SK-N-SH (cell line): ENCODE measurements at regions not wholly inside any gene's neighbourhood (a gene's known extent, or its start where the extent isn't known, plus 50 kb on each side); places are given as distances from the start of the nearest gene placed in this dataset.

ENCODE experiments used
- CTCF ChIA-PET: fragments of 300-600, 350-600 bp; formaldehyde crosslinking; extraction: SDS; loops from one replicate; lab custom pipeline; 2021; lab: Yijun Ruan, JAX
- POLR2A ChIA-PET: fragments of 350-600 bp; sonication (Branson Sonifier 250); formaldehyde crosslinking; extraction: SDS; loops from one replicate; lab custom pipeline; 2020; ENCODE audit warnings: antibody characterized with exemption, inconsistent platforms; lab: Yijun Ruan, JAX
- DNase-seq: peaks from one replicate; pipeline ENCODE4 v3.0.0; 2012
- H2AFZ ChIP-seq: fragments of 200-600 bp; sonication (generic); 2 replicates; pipeline ENCODE4 v1.8.1; 2016; ENCODE audit warnings: antibody characterized with exemption, mild to moderate bottlenecking, low read depth
- H3F3A ChIP-seq: fragments of 200-600 bp; sonication (generic); replicated peaks from 2 replicates; pipeline ENCODE3; 2016; ENCODE audit warnings: antibody characterized with exemption, mild to moderate bottlenecking; ENCODE audit not compliant: insufficient read depth
- H3K27ac ChIP-seq, 2 experiments: fragments of 200-500 bp in 1 of 2; fragments of 200-600 bp in 1 of 2; sonication (Bioruptor generic) in 1 of 2; sonication (generic), shearing (Covaris generic) in 1 of 2; 2 replicates each; pipeline versions ENCODE4 v1.5.1 to v1.6.1; 2014 to 2016; ENCODE audit warnings: low read depth in 2 of 2, inconsistent platforms in 1 of 2, low read length in 1 of 2, mild to moderate bottlenecking in 1 of 2, mixed read lengths in 1 of 2
- H3K27me3 ChIP-seq: fragments of 200-600 bp; sonication (generic), shearing (Covaris generic); 2 replicates; pipeline ENCODE4 v1.6.1; 2016; ENCODE audit warnings: mixed run types; ENCODE audit not compliant: insufficient read depth
- H3K36me3 ChIP-seq, 2 experiments: fragments of 200-500 bp in 1 of 2; fragments of 200-600 bp in 1 of 2; sonication (Bioruptor generic) in 1 of 2; sonication (generic) in 1 of 2; replicated peaks in 1 of 2; 2 replicates each; pipeline versions ENCODE3 to v1.5.1; 2014 to 2016; ENCODE audit warnings: low read length in 1 of 2, mild to moderate bottlenecking in 1 of 2; ENCODE audit not compliant: insufficient read depth in 2 of 2, control insufficient read depth in 1 of 2
- H3K4me1 ChIP-seq, 2 experiments: fragments of 200-500 bp in 1 of 2; fragments of 200-600 bp in 1 of 2; sonication (Bioruptor generic) in 1 of 2; sonication (generic), shearing (Covaris generic) in 1 of 2; 2 replicates each; pipeline versions ENCODE4 v1.5.1 to v1.6.1; 2014 to 2016; ENCODE audit warnings: low read depth in 1 of 2, low read length in 1 of 2, mixed run types in 1 of 2; ENCODE audit not compliant: insufficient read depth in 2 of 2, control insufficient read depth in 1 of 2
- H3K4me2 ChIP-seq: fragments of 200-600 bp; sonication (generic), shearing (Covaris generic); 2 replicates; pipeline ENCODE4 v1.6.1; 2017; ENCODE audit warnings: mixed run types
- H3K4me3 ChIP-seq, 2 experiments: fragments of 200-500 bp in 1 of 2; fragments of 200-600 bp in 1 of 2; sonication (Bioruptor generic) in 1 of 2; sonication (generic), shearing (Covaris generic) in 1 of 2; 2 replicates each; pipeline versions ENCODE4 v1.5.1 to v1.8.1; 2014 to 2016; ENCODE audit warnings: low read depth in 2 of 2, inconsistent platforms in 1 of 2, low read length in 1 of 2, mild to moderate bottlenecking in 1 of 2, mixed read lengths in 1 of 2, moderate library complexity in 1 of 2
- H3K79me2 ChIP-seq: fragments of 200-600 bp; sonication (generic); 2 replicates; pipeline ENCODE4 v1.8.1; 2017; ENCODE audit warnings: mild to moderate bottlenecking; ENCODE audit not compliant: insufficient read depth
- H3K9ac ChIP-seq: fragments of 200-600 bp; sonication (generic); 2 replicates; pipeline ENCODE4 v1.6.1; 2017; ENCODE audit warnings: mixed run types
- H3K9me2 ChIP-seq: fragments of 200-600 bp; sonication (generic); 2 replicates; pipeline ENCODE4 v1.6.1; 2017; ENCODE audit warnings: mixed run types
- H3K9me3 ChIP-seq: fragments of 200-600 bp; sonication (generic); 2 replicates; pipeline ENCODE4 v1.6.1; 2017; ENCODE audit warnings: mixed run types, mild to moderate bottlenecking, moderate library complexity
- H4K20me1 ChIP-seq: fragments of 200-600 bp; sonication (generic); 2 replicates; pipeline ENCODE4 v1.6.1; 2017; ENCODE audit warnings: mild to moderate bottlenecking, mixed run types; ENCODE audit not compliant: insufficient read depth
- CTCF ChIP-seq: fragments of 200-600 bp; sonication (generic); IDR thresholded peaks from 2 replicates; pipeline ENCODE4 v1.6.1; 2017; ENCODE audit warnings: antibody characterized with exemption, mild to moderate bottlenecking, moderate library complexity
- ELF1 ChIP-seq: IDR thresholded peaks from 2 replicates; pipeline ENCODE4 v1.4.0; 2012
- EP300 ChIP-seq, 2 experiments: IDR thresholded peaks; 2 replicates each; pipeline versions ENCODE4 v1.4.0 to v1.6.1; 2012; ENCODE audit warnings: borderline replicate concordance in 1 of 2, low read depth in 1 of 2, low read length in 1 of 2
- FOXJ3 ChIP-seq: sonication (generic); formaldehyde crosslinking; IDR thresholded peaks from 2 replicates; pipeline ENCODE4 v1.5.1; 2020; ENCODE audit warnings: mild to moderate bottlenecking, missing genetic modification reagents
- GABPA ChIP-seq: IDR thresholded peaks from 2 replicates; pipeline ENCODE4 v1.4.0; 2012; ENCODE audit warnings: low read depth, mild to moderate bottlenecking
- JUND ChIP-seq: IDR thresholded peaks from 2 replicates; pipeline ENCODE4 v1.4.0; 2012
- MXI1 ChIP-seq: IDR thresholded peaks from 2 replicates; pipeline ENCODE4 v1.6.1; 2012; ENCODE audit warnings: mild to moderate bottlenecking, low read depth, low read length, improper control_type of control experiment
- NRF1 ChIP-seq: IDR thresholded peaks from 2 replicates; pipeline ENCODE4 v1.6.1; 2012; ENCODE audit warnings: low read depth, mild to moderate bottlenecking, low read length
- PBX3 ChIP-seq: IDR thresholded peaks from 2 replicates; pipeline ENCODE4; 2012
- POLR2AphosphoS5 ChIP-seq: IDR thresholded peaks from 2 replicates; pipeline ENCODE4 v1.6.1; 2012; ENCODE audit warnings: low read depth, low read length
- RFX5 ChIP-seq: IDR thresholded peaks from 2 replicates; pipeline ENCODE4 v1.6.1; 2012; ENCODE audit warnings: mild to moderate bottlenecking, improper control_type of control experiment, low read length
- SIN3A ChIP-seq: IDR thresholded peaks from 2 replicates; pipeline ENCODE4 v1.6.1; 2012; ENCODE audit warnings: low read depth, mild to moderate bottlenecking, low read length, moderate library complexity, borderline replicate concordance
- TAF1 ChIP-seq: IDR thresholded peaks from 2 replicates; pipeline ENCODE4 v1.6.1; 2012; ENCODE audit warnings: low read depth, mild to moderate bottlenecking, low read length, moderate library complexity, borderline replicate concordance
- YY1 ChIP-seq: IDR thresholded peaks from 2 replicates; pipeline ENCODE4 v1.4.0; 2012; ENCODE audit warnings: low read depth, mild to moderate bottlenecking
- WGBS: methylation state at CpG from one replicate; pipeline ENCODE4 v1.1.6; 2017; ENCODE audit warnings: low lambda C conversion rate; 5-methylcytosine and 5-hydroxymethylcytosine counted together
- TF ChIP-seq, protein P1 (sequence below): IDR thresholded peaks from 2 replicates; pipeline ENCODE4 v1.4.0; 2012; ENCODE audit warnings: low read depth, borderline replicate concordance
- TF ChIP-seq, protein P2 (sequence below): fragments of 150-350 bp; IDR thresholded peaks from 2 replicates; pipeline ENCODE4 v1.6.1; 2017; ENCODE audit warnings: antibody characterized with exemption, low read length, low read depth, borderline replicate concordance

DNA sequence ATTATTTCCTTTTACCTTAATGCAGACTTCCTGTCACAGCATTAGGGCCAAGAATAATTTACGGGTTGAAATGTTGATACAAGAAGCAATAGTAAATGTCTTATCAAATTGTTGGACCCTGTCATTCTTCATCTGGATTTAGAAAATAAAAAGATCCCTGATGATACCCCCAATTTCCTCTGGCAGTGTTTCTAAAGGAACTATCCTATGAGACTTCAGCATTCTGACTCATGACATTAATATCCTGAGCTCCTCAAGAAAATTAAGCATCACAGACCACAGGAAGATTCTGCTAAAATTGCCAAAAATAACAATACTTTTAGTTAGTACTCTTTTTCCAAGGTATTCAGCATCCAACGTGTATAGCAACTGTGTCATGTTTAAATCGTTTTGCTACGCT lies 490.5 kb upstream of the ANKRD30A start (continued):
- no peak for TF ChIP-seq YY1
- TF ChIP-seq EP300 (IDR thresholded peaks at IDR 0.05; ENCODE audit: borderline replicate concordance in 1 of 2, low read depth in 1 of 2, low read length in 1 of 2) = peak in 1 of 2 experiments; percentile 75; a peak in 2 of 4 replicates
- TF ChIP-seq FOXJ3 (CRISPR knock-in tag) = no peak
- no peak for TF ChIP-seq RFX5
- no peak for TF ChIP-seq SIN3A
- peak; percentile 85 for TF ChIP-seq PBX3
- no peak for TF ChIP-seq GABPA
- TF ChIP-seq NRF1 = no peak

DNA sequence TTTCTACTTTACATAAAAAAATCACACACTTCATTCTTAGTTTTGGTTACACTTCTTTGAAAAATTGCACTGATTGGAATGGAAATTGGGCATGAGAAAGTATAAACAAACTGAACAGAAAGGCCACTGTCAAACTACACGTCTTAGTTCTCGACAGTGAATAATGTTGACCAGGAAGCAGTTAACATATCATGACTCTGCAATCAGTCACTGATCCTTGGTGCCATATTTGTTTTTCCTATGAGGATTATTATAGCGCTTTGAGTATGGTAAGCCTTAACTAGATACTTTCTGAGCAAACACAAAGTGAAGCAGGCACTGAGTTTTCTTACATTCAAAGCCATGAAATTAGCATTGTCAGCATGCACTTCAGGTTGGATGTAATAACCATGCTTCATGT lies 495.1 kb upstream of the ANKRD30A start:
- POLR2A ChIA-PET = no interaction called here
- peaks cover 10% of the 10 kb centered on the region for H3F3A ChIP-seq

GRCh38 chr10:36629476-36629875 lies 495.9 kb upstream of the ANKRD30A start:
- Histone ChIP-seq H3K27ac (no peak overlapping the region), H3K9me3 (no peaks in the 10 kb centered on the region; the same call in 1 of the 2 replicates), H2AFZ (no peak overlapping the region), H3K4me2 (no peak overlapping the region), H3K4me1 (peaks cover 0 to 8% of the 10 kb centered on the region in 2 experiments; a peak in 1 of 4 replicates), H3K27me3 (no peaks in the 10 kb centered on the region), H3K9me2 (no peaks in the 10 kb centered on the region), H3K9ac (no peak overlapping the region), H3K4me3 (no peak overlapping the region), H3F3A (peaks cover 4% of the 10 kb centered on the region), H3K79me2 (no peaks in the 10 kb centered on the region), H3K36me3 (no peaks in the 10 kb centered on the region), H4K20me1 (no peaks in the 10 kb centered on the region)
- TF ChIP-seq, protein P1, sequence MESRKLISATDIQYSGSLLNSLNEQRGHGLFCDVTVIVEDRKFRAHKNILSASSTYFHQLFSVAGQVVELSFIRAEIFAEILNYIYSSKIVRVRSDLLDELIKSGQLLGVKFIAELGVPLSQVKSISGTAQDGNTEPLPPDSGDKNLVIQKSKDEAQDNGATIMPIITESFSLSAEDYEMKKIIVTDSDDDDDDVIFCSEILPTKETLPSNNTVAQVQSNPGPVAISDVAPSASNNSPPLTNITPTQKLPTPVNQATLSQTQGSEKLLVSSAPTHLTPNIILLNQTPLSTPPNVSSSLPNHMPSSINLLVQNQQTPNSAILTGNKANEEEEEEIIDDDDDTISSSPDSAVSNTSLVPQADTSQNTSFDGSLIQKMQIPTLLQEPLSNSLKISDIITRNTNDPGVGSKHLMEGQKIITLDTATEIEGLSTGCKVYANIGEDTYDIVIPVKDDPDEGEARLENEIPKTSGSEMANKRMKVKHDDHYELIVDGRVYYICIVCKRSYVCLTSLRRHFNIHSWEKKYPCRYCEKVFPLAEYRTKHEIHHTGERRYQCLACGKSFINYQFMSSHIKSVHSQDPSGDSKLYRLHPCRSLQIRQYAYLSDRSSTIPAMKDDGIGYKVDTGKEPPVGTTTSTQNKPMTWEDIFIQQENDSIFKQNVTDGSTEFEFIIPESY = no peak
- TF ChIP-seq TAF1 (no peak), CTCF (no peak), SIN3A (no peak), JUND (no peak), MXI1 (no peak), RFX5 (no peak), POLR2AphosphoS5 (no peak), EP300 (IDR thresholded peaks at IDR 0.05; ENCODE audit: borderline replicate concordance in 1 of 2, low read depth in 1 of 2, low read length in 1 of 2) (no peak)
- TF ChIP-seq, protein P2, sequence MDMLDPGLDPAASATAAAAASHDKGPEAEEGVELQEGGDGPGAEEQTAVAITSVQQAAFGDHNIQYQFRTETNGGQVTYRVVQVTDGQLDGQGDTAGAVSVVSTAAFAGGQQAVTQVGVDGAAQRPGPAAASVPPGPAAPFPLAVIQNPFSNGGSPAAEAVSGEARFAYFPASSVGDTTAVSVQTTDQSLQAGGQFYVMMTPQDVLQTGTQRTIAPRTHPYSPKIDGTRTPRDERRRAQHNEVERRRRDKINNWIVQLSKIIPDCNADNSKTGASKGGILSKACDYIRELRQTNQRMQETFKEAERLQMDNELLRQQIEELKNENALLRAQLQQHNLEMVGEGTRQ = no peak
- DNase-seq = no peak
- POLR2A ChIA-PET = no interaction called here
- CTCF ChIA-PET = no interaction called here
- WGBS = 91% methylated on average over 2 of the region's 2 CpGs

More for the DNA sequence above, 495.1 kb upstream of the ANKRD30A start:
- CTCF ChIA-PET = no interaction called here
- peaks cover 0 to 8% of the 10 kb centered on the region in 2 experiments; a peak in 1 of 4 replicates for H3K4me1 ChIP-seq
- WGBS = 93% methylated on average over 3 of the region's 3 CpGs
- H3K27me3 ChIP-seq = no peaks in the 10 kb centered on the region
- no peaks in the 10 kb centered on the region for H3K36me3 ChIP-seq
- no peaks in the 10 kb centered on the region for H3K79me2 ChIP-seq
- no peak overlapping the region for H3K4me2 ChIP-seq
- no peak overlapping the region for H3K4me3 ChIP-seq
- H3K9ac ChIP-seq = no peak overlapping the region
- H4K20me1 ChIP-seq = no peaks in the 10 kb centered on the region
- no peaks in the 10 kb centered on the region for H3K9me2 ChIP-seq
- no peaks in the 10 kb centered on the region; the same call in 1 of the 2 replicates for H3K9me3 ChIP-seq
- DNase-seq = no peak
- no peak overlapping the region for H2AFZ ChIP-seq
- H3K27ac ChIP-seq = no peak overlapping the region
- TF ChIP-seq ELF1 = no peak
